NCI-H748 treated with DMSO at 0.1 percent for 48 hours (cell line): ENCODE measurements at regions not wholly inside any gene's neighbourhood (a gene's known extent, or its start where the extent isn't known, plus 50 kb on each side); places are given as distances from the start of the nearest gene placed in this dataset.
"Not testable (repeated sequence)": the region's sequence is repeated elsewhere in the genome, so short reads cannot be mapped to it uniquely, and the experiment has no call there.

Experiments used
- DNase-seq: peaks from one replicate; lab custom pipeline; 2025; lab: John Stamatoyannopoulos, UW

GRCh38 chr11:121358760-121359159 is 66.2 kb downstream of the SC5D start:
- DNase-seq = no peak

GRCh38 chr11:121359591-121359990 is 67.0 kb downstream of the SC5D start:
- no peak for DNase-seq

- not testable (repeated sequence) for DNase-seq
These were observed 70.4 kb downstream of the SC5D start for GRCh38 chr11:121362955-121363354.

- no peak for DNase-seq
These were observed 72.7 kb downstream of the SC5D start for GRCh38 chr11:121365304-121365703.

- DNase-seq = no peak
These were observed 73.5 kb downstream of the SC5D start for GRCh38 chr11:121366038-121366437.

- no peak for DNase-seq
These were observed 74.7 kb downstream of the SC5D start for GRCh38 chr11:121367001-121367843.

GRCh38 chr11:121367844-121368225 is 75.3 kb downstream of the SC5D start:
- DNase-seq = no peak

- no peak for DNase-seq
These were observed 76.0 kb downstream of the SC5D start for GRCh38 chr11:121368364-121369240.

- no peak for DNase-seq
These were observed 76.8 kb downstream of the SC5D start for GRCh38 chr11:121369366-121369765.

GRCh38 chr11:121372028-121372427 is 79.5 kb downstream of the SC5D start:
- DNase-seq = peak; percentile 3

- no peak for DNase-seq
These were observed 79.3 kb upstream of the SORL1 start for GRCh38 chr11:121372671-121373429.

- DNase-seq = no peak
These were observed 77.7 kb upstream of the SORL1 start for GRCh38 chr11:121374286-121374985.

- no peak for DNase-seq
These were observed 76.0 kb upstream of the SORL1 start for GRCh38 chr11:121376130-121376529.

GRCh38 chr11:121379145-121379810 is 72.8 kb upstream of the SORL1 start:
- not testable (repeated sequence) for DNase-seq

- no peak for DNase-seq
These were observed 68.4 kb upstream of the SORL1 start for GRCh38 chr11:121383716-121384115.

- DNase-seq = no peak
These were observed 66.4 kb upstream of the SORL1 start for GRCh38 chr11:121385688-121386087.
